ENCODE measurements at regions not wholly inside any gene's neighbourhood (a gene's known extent, or its start where the extent isn't known, plus 50 kb on each side); places are given as distances from the start of the nearest gene placed in this dataset.

DNA sequence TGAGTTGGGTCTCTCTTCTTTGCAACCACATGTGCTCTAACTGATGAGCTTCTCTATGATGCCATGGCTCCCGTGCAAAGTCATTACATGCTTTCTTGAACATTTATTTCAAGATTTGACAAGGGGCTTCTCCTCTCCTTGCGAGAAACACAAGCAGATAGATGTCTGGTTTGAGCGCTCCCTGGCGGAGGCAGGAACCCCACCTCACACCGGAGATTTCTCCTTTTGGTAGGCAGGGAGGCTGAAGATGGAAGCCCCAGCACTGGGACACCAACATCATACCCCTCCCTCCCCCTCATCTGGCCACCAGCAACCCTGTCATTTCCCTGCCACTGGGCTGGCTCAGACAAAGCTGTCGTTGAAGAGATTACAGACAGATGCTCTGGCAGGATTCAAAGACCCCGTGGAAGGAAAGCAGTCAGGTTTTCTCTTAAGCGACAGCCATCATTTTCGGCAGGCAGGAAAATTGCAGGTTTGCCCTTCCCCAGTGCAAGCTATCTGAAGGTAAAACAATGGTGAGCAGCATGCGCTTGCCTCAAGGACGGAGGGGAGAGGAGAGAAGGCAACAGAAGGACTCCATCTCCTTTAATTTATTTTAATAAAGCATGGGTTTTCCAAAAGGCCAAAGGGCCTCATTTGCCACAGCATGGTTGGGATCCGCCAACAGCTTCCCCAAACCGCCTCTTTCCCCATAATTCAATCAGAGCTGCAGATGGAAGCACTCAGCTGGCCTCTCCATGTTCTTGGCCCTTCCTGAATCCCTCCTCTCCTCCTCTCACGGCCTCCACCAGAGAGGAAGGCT lies 344.1 kb upstream of the TSHZ3 start:
- H3K36me3 ChIP-seq: no peaks in the 10 kb centered on the region
- H3K9me3 ChIP-seq: no peaks in the 10 kb centered on the region
- intact Hi-C loops (cut with DNase I): no loop called here
- no peaks in the 10 kb centered on the region for H3K4me1 ChIP-seq
- peak in 1 of 2 donors; percentile 54 for DNase-seq (ENCODE audit: extremely low spot score in 2 of 2)
- H3K27ac ChIP-seq: no peak overlapping the region
- H3K27me3 ChIP-seq: no peaks in the 10 kb centered on the region
- no peak overlapping the region for H3K4me3 ChIP-seq
- TF ChIP-seq POLR2AphosphoS5 (IDR thresholded peaks at IDR 0.05; ENCODE audit: insufficient read depth in 1 of 2, low read depth in 1 of 2): no peak
- TF ChIP-seq POLR2A (IDR thresholded peaks at IDR 0.05): no peak
- TF ChIP-seq, protein P1, sequence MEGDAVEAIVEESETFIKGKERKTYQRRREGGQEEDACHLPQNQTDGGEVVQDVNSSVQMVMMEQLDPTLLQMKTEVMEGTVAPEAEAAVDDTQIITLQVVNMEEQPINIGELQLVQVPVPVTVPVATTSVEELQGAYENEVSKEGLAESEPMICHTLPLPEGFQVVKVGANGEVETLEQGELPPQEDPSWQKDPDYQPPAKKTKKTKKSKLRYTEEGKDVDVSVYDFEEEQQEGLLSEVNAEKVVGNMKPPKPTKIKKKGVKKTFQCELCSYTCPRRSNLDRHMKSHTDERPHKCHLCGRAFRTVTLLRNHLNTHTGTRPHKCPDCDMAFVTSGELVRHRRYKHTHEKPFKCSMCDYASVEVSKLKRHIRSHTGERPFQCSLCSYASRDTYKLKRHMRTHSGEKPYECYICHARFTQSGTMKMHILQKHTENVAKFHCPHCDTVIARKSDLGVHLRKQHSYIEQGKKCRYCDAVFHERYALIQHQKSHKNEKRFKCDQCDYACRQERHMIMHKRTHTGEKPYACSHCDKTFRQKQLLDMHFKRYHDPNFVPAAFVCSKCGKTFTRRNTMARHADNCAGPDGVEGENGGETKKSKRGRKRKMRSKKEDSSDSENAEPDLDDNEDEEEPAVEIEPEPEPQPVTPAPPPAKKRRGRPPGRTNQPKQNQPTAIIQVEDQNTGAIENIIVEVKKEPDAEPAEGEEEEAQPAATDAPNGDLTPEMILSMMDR (IDR thresholded peaks at IDR 0.05): no peak

DNA sequence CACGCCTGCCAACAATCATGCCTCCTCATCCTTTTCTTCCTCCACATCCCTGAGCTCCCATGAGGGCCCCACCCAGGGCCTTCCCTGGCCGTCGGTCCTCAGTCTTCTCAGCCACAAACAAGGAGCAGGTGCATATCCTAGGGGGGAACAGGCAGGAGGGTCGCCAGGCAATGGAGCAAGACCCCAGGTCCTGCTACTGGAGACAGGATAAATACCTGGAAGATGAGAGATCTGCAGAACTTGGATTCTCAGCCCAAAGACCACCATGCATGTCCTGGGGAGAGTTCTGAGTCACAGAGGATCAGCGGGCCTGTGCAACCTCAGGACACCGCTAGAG lies 344.7 kb upstream of the TSHZ3 start:
- DNase-seq (ENCODE audit: extremely low spot score in 2 of 2): peak in 1 of 2 donors; percentile 62
- H3K9me3 ChIP-seq: no peaks in the 10 kb centered on the region
- no peaks in the 10 kb centered on the region for H3K36me3 ChIP-seq
- intact Hi-C loops (cut with DNase I): no loop called here
- no peak overlapping the region for H3K27ac ChIP-seq
- TF ChIP-seq POLR2AphosphoS5 (IDR thresholded peaks at IDR 0.05; ENCODE audit: insufficient read depth in 1 of 2, low read depth in 1 of 2): no peak
- TF ChIP-seq, protein P1 (IDR thresholded peaks at IDR 0.05): no peak
- no peak overlapping the region for H3K4me3 ChIP-seq
- no peaks in the 10 kb centered on the region for H3K27me3 ChIP-seq
- H3K4me1 ChIP-seq: no peaks in the 10 kb centered on the region

DNA sequence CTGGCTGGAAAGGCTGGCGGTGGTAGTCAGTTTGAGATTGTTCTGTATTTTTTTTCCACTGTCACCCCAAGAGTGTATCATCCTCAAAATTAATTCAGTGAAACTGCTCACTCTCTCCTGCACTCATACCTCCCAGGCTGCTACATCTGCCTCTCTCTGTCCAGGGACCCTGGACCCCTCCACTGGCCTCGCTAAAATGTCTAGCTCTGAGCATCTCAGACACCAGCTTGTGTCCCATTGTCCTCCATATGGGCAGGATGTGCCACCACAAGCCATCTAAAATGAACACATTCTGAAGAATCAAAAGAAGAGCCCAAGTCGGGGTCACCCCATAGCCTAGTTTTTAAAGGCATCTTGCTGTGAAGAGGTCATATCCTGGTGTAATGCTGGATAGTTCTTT lies 345.5 kb upstream of the TSHZ3 start:
- no peak overlapping the region for H3K4me3 ChIP-seq
- no peaks in the 10 kb centered on the region for H3K4me1 ChIP-seq
- no peaks in the 10 kb centered on the region for H3K27me3 ChIP-seq
- no peak for TF ChIP-seq POLR2A (IDR thresholded peaks at IDR 0.05)
- TF ChIP-seq, protein P1 (IDR thresholded peaks at IDR 0.05): no peak
- no peak for TF ChIP-seq POLR2AphosphoS5 (IDR thresholded peaks at IDR 0.05; ENCODE audit: insufficient read depth in 1 of 2, low read depth in 1 of 2)
- peak in 1 of 2 donors; percentile 34 for DNase-seq (ENCODE audit: extremely low spot score in 2 of 2)
- intact Hi-C loops (cut with DNase I): no loop called here
- no peaks in the 10 kb centered on the region for H3K9me3 ChIP-seq
- H3K27ac ChIP-seq: no peak overlapping the region
- no peaks in the 10 kb centered on the region for H3K36me3 ChIP-seq

DNA sequence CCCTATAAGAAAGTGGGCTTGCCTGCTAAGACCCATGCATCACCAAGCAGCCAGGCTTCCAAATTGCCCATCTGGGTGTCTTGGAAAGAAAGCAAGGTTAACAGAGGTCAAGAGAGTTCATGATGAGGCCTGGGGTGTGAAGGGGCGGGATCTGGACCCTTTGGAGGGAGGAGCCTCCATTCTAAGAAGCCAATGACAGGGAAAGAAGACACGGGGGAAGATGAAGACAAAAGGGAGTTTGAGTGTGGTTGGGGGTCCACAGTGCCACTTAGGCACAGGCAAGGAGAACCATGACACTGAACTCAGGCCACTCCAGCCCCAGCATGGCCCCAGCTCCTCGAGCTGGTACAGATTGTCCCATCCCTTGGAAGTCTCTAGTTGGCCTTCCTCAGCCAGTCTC lies 350.2 kb upstream of the TSHZ3 start:
- DNase-seq (ENCODE audit: extremely low spot score in 2 of 2): no peak
- intact Hi-C loops (cut with DNase I): no loop called here

DNA sequence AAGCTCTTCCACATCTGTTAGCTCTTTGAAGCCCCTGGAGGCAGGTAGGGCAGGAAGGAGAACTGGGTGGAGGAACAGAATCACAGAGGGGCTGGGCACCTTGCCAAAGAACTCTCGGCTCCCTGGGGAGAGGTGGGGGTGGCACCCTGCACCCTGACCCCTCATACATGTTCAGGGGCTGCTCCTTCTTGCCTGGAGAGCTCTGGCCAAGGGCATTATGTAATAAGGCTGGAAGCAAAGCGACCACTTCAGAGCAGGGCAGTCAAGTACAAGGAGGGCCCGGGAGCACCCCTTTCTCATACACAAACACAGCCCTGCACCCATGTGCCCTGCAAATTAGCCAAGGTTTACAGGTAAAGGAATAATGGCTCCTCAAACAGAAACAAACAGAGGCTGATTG lies 351.9 kb upstream of the TSHZ3 start:
- DNase-seq (ENCODE audit: extremely low spot score in 2 of 2): no peak
- no peak for TF ChIP-seq POLR2AphosphoS5 (IDR thresholded peaks at IDR 0.05; ENCODE audit: insufficient read depth in 1 of 2, low read depth in 1 of 2)
- TF ChIP-seq, protein P1 (IDR thresholded peaks at IDR 0.05): no peak
- TF ChIP-seq POLR2A (IDR thresholded peaks at IDR 0.05): no peak
- H3K4me3 ChIP-seq: no peak overlapping the region
- H3K27me3 ChIP-seq: no peaks in the 10 kb centered on the region
- intact Hi-C loops (cut with DNase I): no loop called here
- H3K36me3 ChIP-seq: no peaks in the 10 kb centered on the region
- H3K9me3 ChIP-seq: no peaks in the 10 kb centered on the region
- no peaks in the 10 kb centered on the region for H3K4me1 ChIP-seq
- no peak overlapping the region for H3K27ac ChIP-seq

More for the DNA sequence above, 350.2 kb upstream of the TSHZ3 start:
- no peaks in the 10 kb centered on the region for H3K4me1 ChIP-seq
- no peaks in the 10 kb centered on the region for H3K9me3 ChIP-seq
- no peak overlapping the region for H3K27ac ChIP-seq
- H3K36me3 ChIP-seq: no peaks in the 10 kb centered on the region
- no peak overlapping the region for H3K4me3 ChIP-seq
- TF ChIP-seq POLR2AphosphoS5 (IDR thresholded peaks at IDR 0.05; ENCODE audit: insufficient read depth in 1 of 2, low read depth in 1 of 2) (no peak), POLR2A (IDR thresholded peaks at IDR 0.05) (no peak)
- TF ChIP-seq, protein P1 (IDR thresholded peaks at IDR 0.05): no peak
- no peaks in the 10 kb centered on the region for H3K27me3 ChIP-seq
